Nephron progenitor cell (in vitro differentiated cells): ENCODE measurements at regions not wholly inside any gene's neighbourhood (a gene's known extent, or its start where the extent isn't known, plus 50 kb on each side); places are given as distances from the start of the nearest gene placed in this dataset.

ENCODE experiments used
- DNase-seq: peaks from one replicate; pipeline ENCODE4 v3.0.0; 2021
- H3K27ac Mint-ChIP-seq: 2 replicates; pipeline ENCODE4 v1.8.0; 2021; ENCODE audit warnings: mild to moderate bottlenecking, moderate library complexity, mixed read lengths
- H3K27me3 Mint-ChIP-seq: 2 replicates; pipeline ENCODE4 v1.8.0; 2021; ENCODE audit warnings: mild to moderate bottlenecking, low read depth, mixed read lengths; ENCODE audit not compliant: poor library complexity
- H3K36me3 Mint-ChIP-seq: 2 replicates; pipeline ENCODE4 v1.8.0; 2021; ENCODE audit warnings: low read depth, mixed read lengths
- H3K4me1 Mint-ChIP-seq: 2 replicates; pipeline ENCODE4 v1.8.0; 2021; ENCODE audit warnings: mixed read lengths
- H3K4me3 Mint-ChIP-seq: 2 replicates; pipeline ENCODE4 v1.8.0; 2021; ENCODE audit warnings: mild to moderate bottlenecking, moderate library complexity, mixed read lengths
- H3K9me3 Mint-ChIP-seq: 2 replicates; pipeline ENCODE4 v1.8.0; 2021; ENCODE audit warnings: mild to moderate bottlenecking, moderate library complexity, mixed read lengths
- TF ChIP-seq, protein P1 (sequence below): fragments of 200-600 bp; sonication (generic); IDR thresholded peaks from 2 replicates; pipeline ENCODE4 v1.5.0; 2021; ENCODE audit warnings: antibody characterized with exemption

DNA sequence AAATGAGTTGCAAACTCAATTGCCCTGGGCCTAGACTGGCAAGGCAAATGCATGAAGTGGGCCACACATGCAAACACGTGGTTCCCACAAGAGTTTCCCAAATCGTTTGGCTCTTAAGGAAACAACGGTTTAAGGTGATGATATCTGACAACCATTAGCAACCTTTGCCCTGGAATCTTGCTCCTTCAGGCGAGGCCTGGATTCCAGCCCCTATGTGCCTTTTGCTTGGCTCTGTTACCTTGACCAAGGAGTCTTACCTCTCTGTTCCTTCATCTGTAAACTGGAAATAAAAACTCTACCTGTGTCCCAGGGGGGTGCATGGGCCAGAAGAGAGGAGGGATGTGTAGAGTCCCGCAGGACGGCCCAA, 72.1 kb upstream of the CASZ1 start:
- H3K36me3 Mint-ChIP-seq = no peaks in the 10 kb centered on the region
- peaks cover 43% of the 10 kb centered on the region for H3K4me1 Mint-ChIP-seq
- H3K9me3 Mint-ChIP-seq = no peaks in the 10 kb centered on the region
- peaks cover 71% of the 10 kb centered on the region for H3K27me3 Mint-ChIP-seq
- DNase-seq = no peak
- no peak overlapping the region for H3K4me3 Mint-ChIP-seq
- no peak overlapping the region for H3K27ac Mint-ChIP-seq
- TF ChIP-seq, protein P1, sequence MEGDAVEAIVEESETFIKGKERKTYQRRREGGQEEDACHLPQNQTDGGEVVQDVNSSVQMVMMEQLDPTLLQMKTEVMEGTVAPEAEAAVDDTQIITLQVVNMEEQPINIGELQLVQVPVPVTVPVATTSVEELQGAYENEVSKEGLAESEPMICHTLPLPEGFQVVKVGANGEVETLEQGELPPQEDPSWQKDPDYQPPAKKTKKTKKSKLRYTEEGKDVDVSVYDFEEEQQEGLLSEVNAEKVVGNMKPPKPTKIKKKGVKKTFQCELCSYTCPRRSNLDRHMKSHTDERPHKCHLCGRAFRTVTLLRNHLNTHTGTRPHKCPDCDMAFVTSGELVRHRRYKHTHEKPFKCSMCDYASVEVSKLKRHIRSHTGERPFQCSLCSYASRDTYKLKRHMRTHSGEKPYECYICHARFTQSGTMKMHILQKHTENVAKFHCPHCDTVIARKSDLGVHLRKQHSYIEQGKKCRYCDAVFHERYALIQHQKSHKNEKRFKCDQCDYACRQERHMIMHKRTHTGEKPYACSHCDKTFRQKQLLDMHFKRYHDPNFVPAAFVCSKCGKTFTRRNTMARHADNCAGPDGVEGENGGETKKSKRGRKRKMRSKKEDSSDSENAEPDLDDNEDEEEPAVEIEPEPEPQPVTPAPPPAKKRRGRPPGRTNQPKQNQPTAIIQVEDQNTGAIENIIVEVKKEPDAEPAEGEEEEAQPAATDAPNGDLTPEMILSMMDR = no peak

DNA sequence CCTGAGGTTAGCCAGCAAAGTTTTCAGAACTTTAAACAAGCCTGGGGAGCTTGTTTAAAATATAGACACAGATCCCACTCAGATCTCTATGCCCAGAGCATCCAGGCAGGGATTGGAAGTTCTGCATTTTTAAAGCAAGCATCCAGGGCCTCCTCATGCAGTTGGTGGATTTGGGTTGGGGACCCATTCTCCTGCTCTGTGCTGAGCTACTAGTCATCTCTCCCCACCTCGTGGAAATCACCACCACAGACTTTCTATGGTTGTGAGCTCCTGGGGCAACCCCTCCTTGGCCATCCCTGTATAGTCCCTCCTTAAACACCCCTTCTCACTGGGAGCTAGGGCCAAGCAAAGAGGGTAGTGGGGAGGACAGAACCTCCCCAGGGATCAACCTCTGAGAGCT, 73.5 kb upstream of the CASZ1 start:
- H3K27me3 Mint-ChIP-seq = peaks cover 58% of the 10 kb centered on the region
- no peaks in the 10 kb centered on the region for H3K9me3 Mint-ChIP-seq
- no peak for DNase-seq
- peaks cover 29% of the 10 kb centered on the region for H3K4me1 Mint-ChIP-seq
- H3K27ac Mint-ChIP-seq = no peak overlapping the region
- TF ChIP-seq, protein P1 = no peak
- H3K36me3 Mint-ChIP-seq = no peaks in the 10 kb centered on the region
- H3K4me3 Mint-ChIP-seq = no peak overlapping the region

DNA sequence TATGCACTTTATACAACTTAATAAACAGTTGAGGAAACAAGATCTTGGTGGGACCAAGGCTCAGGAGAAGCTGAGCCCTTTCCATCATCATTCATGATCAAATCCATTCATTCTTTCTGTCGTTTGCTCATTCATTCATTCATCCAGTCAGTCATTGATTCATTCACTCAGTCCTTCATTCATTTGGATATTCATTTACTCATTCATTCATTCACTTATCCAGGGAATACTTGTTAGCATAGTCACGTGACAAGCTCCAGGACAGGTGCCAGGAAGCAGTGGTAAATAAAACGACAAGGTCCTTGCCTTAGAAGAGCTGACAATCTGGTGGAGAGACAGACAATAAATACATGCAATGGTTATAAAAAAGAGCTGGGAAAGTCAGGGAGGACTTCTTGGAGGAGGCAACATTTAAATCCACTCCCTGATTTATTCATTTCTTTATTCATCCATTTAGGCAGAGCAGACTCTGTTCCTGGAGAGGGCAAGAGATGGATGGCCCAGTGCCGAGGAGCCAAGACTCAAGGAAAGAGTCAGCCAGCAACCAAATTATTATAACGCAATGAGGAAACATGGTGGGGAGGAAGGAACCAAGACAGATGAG, 74.1 kb upstream of the CASZ1 start:
- DNase-seq = no peak
- Mint-ChIP-seq H3K4me1 (peaks cover 23% of the 10 kb centered on the region), H3K27ac (no peak overlapping the region), H3K9me3 (no peaks in the 10 kb centered on the region), H3K36me3 (no peaks in the 10 kb centered on the region), H3K27me3 (peaks cover 51% of the 10 kb centered on the region), H3K4me3 (no peak overlapping the region)
- TF ChIP-seq, protein P1 = no peak

DNA sequence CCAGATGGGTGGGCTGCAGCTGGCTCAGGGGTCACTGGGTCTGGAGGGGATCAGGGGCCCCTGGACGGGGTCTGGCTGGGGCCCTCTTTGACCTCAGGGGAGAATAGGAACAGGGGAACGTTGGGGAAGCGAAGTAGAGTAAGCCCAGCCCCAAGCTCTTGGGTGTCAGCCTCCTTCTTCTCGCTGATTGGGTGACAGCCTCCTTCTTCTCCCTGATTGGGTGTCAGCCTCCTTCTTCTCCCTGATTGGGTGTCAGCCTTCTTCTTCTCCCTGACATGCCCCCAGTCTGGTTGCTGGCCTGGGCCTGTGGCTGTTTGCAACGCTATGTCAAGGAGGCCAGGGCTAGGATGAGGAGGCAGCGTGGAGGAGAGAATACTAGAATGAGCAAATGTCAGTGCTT, 76.7 kb upstream of the CASZ1 start:
- Mint-ChIP-seq H3K4me1 (peaks cover 15% of the 10 kb centered on the region), H3K27ac (no peak overlapping the region), H3K36me3 (no peaks in the 10 kb centered on the region), H3K27me3 (peaks cover 48% of the 10 kb centered on the region), H3K9me3 (no peaks in the 10 kb centered on the region), H3K4me3 (no peak overlapping the region)
- TF ChIP-seq, protein P1 = no peak
- DNase-seq = no peak

DNA sequence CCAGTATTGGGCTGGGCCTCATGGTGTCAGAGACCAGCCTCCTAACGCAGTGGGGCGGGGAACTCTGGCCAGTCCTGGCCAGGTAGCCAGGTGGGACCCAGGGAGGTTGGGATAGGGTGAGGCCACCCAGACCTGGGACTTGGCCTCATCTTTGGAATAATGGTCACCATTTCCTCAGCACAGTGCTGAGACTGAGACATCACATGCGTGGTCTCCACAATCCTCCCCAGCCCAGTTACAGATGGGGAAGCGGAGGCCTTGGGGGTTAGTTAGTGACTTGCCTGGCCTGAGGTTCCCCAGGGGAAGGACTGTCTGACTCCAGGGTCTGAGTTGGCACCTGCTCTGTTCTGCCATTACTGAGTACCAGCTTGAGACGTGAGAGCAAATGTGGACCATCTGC, 77.9 kb upstream of the CASZ1 start:
- Mint-ChIP-seq H3K27me3 (peaks cover 40% of the 10 kb centered on the region), H3K4me1 (peaks cover 17% of the 10 kb centered on the region), H3K36me3 (no peaks in the 10 kb centered on the region), H3K27ac (no peak overlapping the region), H3K9me3 (no peaks in the 10 kb centered on the region), H3K4me3 (no peak overlapping the region)
- DNase-seq = no peak
- TF ChIP-seq, protein P1 = no peak

DNA sequence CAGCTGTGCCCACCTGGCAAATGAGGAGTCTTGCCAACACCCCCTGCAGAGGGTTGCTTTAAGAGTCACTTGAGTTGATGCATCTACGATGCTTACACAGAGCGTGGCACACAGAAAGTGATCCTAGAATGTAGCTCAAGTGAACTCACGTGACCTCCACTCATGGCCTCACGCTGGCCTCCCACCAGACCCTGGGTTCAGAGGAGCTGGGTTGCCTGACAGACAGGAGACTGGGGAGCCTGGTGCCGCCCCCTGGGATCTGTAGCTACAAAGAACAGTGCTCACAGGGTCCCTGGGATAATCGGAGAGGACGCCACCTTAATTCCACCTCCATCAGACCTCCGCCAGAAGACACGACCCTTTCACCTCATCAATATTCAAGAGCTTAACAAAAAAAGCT, 81.4 kb upstream of the CASZ1 start:
- Mint-ChIP-seq H3K9me3 (no peaks in the 10 kb centered on the region), H3K27ac (no peak overlapping the region), H3K36me3 (no peaks in the 10 kb centered on the region), H3K4me1 (peaks cover 17% of the 10 kb centered on the region), H3K4me3 (no peak overlapping the region), H3K27me3 (peaks cover 30% of the 10 kb centered on the region)
- TF ChIP-seq, protein P1 = no peak
- DNase-seq = no peak
